HTR-8/SVneo (cell line): ENCODE measurements at regions not wholly inside any gene's neighbourhood (a gene's known extent, or its start where the extent isn't known, plus 50 kb on each side); places are given as distances from the start of the nearest gene placed in this dataset.

Experiments
- DNase-seq: peaks from one replicate; pipeline ENCODE4 v3.0.0; 2011; ENCODE audit warnings: low spot score, mixed read lengths; ENCODE audit not compliant: insufficient read length
- FAIRE-seq: peaks from 2 replicates; lab custom pipeline; 2011; peaks lifted over from hg19 to GRCh38; lab: Jason Lieb, UNC

DNA sequence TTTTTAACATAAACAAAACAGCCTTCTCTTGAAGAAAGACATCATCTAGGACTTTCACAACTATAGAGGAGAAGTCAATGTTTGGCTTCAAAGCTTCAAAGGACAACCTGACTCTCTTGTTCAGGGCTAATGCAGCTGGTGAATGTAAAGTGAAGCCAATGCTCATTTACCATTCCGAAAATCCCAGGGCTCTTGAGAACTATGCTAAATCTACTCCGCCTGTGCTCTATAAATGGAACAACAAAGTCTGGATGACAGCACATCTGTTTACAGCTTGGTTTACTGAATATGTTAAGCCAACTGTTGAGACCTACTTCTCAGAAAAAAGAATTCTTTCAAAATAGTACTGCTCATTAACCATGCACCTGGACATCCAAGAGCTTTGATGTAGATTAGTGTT, 259.8 kb upstream of the NR5A2 start:
- DNase-seq = no peak
- FAIRE-seq = no peak

- DNase-seq (no peak), FAIRE-seq (no peak)
Measured at GRCh38 chr1:199774433-199775089, 252.9 kb upstream of the NR5A2 start.

DNA sequence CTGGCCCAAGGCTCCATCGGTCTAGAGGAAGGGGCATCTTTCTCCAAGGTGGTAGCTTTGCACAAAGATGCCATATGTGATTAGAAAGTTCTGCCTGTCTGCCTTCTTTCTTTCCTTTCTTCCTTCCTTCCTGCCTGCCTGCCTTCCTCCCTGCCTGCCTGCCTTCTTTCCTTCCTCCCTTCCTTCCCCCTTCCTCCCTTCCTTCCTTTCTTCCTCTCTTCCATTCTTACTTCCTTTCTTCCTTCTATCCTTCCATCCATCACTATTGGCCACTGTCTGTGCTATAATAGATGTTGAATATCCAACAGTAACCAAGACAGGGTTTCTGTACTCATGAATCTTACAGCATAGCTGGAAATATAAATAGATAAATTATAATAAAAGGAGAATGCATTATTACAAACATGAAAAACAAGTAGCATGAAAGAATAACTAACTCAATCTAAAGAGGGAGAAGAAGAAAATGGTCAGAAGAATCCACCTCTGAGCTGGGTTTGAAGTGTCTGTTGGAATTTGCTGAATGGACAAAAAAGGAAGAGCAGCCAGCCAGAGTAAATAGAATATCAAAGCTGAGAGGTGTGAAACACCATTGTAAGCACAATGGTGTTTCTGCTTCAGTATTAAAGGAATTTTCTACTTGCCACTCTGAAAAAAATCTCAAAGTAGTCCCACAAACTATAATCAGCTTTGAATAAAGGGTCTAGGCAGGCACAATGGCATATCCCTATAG, 250.6 kb upstream of the NR5A2 start:
- no peak for FAIRE-seq
- DNase-seq = no peak

- no peak for DNase-seq
- FAIRE-seq = no peak
Measured at GRCh38 chr1:199778324-199778955, 249.1 kb upstream of the NR5A2 start.

GRCh38 chr1:199780091-199780490, 247.4 kb upstream of the NR5A2 start:
- DNase-seq (no peak), FAIRE-seq (no peak)

GRCh38 chr1:199780948-199781670, 246.4 kb upstream of the NR5A2 start:
- FAIRE-seq = no peak

GRCh38 chr1:199784138-199784895, 243.2 kb upstream of the NR5A2 start:
- DNase-seq = peak; percentile 6
- no peak for FAIRE-seq

More at GRCh38 chr1:199780948-199781670, 246.4 kb upstream of the NR5A2 start:
- DNase-seq = no peak

- no peak for FAIRE-seq
- DNase-seq = no peak
Measured at GRCh38 chr1:199786695-199787094, 240.8 kb upstream of the NR5A2 start.

DNA sequence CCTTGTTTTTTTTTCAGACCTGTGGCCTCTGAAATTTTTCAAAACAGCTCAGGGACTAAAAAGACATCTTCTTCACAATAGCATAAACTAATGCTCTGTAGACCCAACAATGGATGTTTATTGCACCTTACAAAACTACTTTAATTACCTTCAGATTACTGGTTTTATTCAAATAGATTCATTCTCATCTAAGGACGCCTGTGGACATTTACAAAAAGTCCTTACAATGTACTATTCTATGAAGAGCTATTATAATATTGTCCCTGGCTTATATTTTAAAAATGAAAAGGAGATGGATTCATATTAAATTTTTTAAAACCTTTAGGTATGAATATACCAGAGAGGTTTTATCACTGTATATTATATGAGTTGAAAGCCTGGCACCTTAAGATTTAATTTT, 238.4 kb upstream of the NR5A2 start:
- DNase-seq (no peak), FAIRE-seq (no peak)

DNA sequence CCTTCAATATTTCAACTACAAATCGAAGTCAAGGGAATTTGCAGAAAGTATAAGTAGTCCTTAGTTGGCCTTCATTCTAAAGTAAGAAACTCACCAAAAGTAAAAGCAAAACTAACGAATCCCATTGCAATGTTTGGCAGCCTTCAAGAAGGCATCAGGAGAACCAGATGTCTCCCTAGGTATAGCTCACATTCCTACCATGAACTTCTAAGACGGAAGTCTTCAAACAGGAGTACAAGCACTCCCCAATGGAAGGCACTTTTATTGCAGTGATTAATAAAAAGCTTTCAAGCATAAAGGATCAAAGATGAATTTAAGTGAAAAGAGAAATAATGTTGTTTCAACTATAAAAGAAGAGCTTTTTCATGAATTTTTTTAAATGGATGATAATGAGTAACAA, 236.0 kb upstream of the NR5A2 start:
- DNase-seq (no peak), FAIRE-seq (no peak)

DNA sequence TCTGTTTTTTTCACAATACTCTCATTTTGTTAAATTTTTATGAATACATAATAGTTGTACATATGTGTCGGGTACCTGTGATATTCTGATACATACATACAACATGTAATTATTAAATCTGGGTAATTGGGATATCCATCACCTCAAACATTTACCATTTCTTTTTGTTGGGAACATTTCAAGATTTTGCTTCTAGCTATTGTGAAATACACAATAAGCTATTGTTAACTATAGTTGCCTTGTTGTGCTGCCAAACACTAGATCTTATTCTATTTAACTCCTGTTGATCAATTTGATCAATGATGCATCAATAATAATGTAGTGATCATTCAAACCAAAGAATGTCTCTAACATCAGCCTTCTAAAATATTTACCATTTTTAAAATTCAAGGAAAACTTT, 234.6 kb upstream of the NR5A2 start:
- DNase-seq = no peak
- FAIRE-seq = no peak

GRCh38 chr1:199794105-199794863, 233.2 kb upstream of the NR5A2 start:
- FAIRE-seq (no peak), DNase-seq (no peak)

GRCh38 chr1:199799116-199799515, 228.4 kb upstream of the NR5A2 start:
- FAIRE-seq = no peak
- DNase-seq = no peak

GRCh38 chr1:199804526-199804925, 223.0 kb upstream of the NR5A2 start:
- FAIRE-seq (no peak), DNase-seq (no peak)

- FAIRE-seq (no peak), DNase-seq (no peak)
Measured at GRCh38 chr1:199808110-199808870, 219.2 kb upstream of the NR5A2 start.

DNA sequence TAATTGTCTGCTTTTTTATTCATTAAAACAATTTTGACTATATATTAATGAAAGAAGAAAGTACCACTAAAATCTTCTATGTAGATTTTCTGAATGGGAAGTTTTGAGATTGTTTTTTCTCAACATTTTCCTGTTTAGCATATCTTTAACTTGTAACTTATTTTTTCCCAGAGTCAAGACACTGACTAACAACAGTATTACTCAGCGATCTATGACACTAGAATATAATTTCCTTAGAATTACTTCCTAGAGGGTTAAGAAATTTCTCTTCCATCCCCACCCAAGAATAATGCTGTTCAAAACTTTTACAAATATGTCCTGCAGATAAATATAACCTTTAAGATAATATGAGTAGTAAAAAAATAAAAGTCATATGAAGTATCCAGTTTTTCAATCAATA, 218.2 kb upstream of the NR5A2 start:
- no peak for FAIRE-seq
- no peak for DNase-seq

GRCh38 chr1:199811163-199811562, 216.3 kb upstream of the NR5A2 start:
- DNase-seq = no peak
- FAIRE-seq = no peak

DNA sequence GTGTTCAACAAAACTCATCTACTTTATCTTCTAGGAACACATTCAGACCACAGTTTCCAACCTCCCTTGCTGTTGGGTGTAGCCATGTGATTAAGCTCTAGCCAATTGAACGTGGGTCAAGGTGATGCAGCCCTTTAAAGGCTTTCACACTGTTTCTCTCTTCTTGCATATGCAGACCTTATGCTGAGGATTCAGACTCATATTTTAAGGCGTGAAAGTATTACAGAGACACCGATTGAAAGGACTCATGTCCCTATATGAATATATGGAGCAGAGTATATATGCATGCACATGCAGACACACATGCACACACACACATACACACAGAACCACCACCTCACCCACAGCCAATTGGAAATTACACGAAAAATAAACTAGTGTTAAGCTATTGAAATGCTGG, 214.3 kb upstream of the NR5A2 start:
- DNase-seq (no peak), FAIRE-seq (no peak)

- no peak for FAIRE-seq
- no peak for DNase-seq
Measured at GRCh38 chr1:199815947-199816346, 211.6 kb upstream of the NR5A2 start.
